ENCODE measurements at regions not wholly inside any gene's neighbourhood (a gene's known extent, or its start where the extent isn't known, plus 50 kb on each side); places are given as distances from the start of the nearest gene placed in this dataset.

DNA sequence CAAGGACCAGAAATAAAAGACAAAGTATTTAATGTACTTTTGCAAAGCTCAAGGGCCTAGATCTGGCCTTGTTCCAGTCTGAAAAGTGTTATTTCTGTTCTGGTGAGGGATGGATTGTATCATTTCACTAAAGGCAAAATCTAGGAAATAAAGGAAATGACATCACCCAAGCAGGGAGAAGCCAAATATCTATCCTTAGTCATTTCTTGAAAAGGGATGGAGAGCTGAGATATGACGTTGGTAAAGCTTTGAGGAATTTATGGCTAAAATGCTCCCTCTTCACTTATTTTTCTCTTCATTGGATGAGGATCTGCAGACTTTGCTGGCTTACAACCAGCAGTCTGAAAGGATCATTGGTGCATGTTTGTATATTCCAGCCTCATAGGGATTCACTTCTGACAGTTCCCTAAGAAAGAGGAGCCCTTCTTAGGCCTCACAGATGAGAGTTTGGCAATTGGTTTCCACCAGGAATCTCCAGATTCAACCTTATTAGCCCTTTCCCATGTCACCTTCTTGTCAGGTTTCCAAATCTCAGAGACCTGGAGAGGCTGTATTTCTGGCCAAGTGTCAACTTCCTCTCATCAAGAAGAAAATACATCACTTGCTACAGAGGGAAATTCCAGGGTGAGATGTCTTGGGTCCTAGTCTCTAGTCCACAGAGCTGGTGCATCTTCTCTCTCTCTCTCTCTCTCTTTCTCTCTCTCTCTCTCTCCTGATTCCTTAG is 93.7 kb upstream of the BOC start:
- no peaks in the 10 kb centered on the region for H3K27me3 ChIP-seq (ENCODE audit: control insufficient read depth, insufficient read depth, low read length)
- no peak overlapping the region for H3K9ac ChIP-seq (ENCODE audit: low read depth, low read length)
- H3K27ac ChIP-seq (ENCODE audit: low read depth, low read length): no peak overlapping the region
- no peak overlapping the region for H3K4me3 ChIP-seq (ENCODE audit: low read depth, low read length)
- no peaks in the 10 kb centered on the region for H3K9me3 ChIP-seq (ENCODE audit: control insufficient read depth, insufficient read depth, low read length)
- peaks cover 7% of the 10 kb centered on the region for H3K4me1 ChIP-seq (ENCODE audit: control insufficient read depth, insufficient read depth, low read length)
- no peaks in the 10 kb centered on the region for H3K36me3 ChIP-seq (ENCODE audit: control insufficient read depth, insufficient read depth, low read length)

- H3K27ac ChIP-seq (ENCODE audit: low read depth, low read length): no peak overlapping the region
- no peak overlapping the region for H3K9ac ChIP-seq (ENCODE audit: low read depth, low read length)
- H3K36me3 ChIP-seq (ENCODE audit: control insufficient read depth, insufficient read depth, low read length): no peaks in the 10 kb centered on the region
- H3K9me3 ChIP-seq (ENCODE audit: control insufficient read depth, insufficient read depth, low read length): no peaks in the 10 kb centered on the region
- H3K4me3 ChIP-seq (ENCODE audit: low read depth, low read length): no peak overlapping the region
- H3K27me3 ChIP-seq (ENCODE audit: control insufficient read depth, insufficient read depth, low read length): no peaks in the 10 kb centered on the region
- H3K4me1 ChIP-seq (ENCODE audit: control insufficient read depth, insufficient read depth, low read length): peaks cover 2% of the 10 kb centered on the region
These were observed 93.0 kb upstream of the BOC start for GRCh38 chr3:113118336-113118735.

GRCh38 chr3:113124256-113124830 is 87.0 kb upstream of the BOC start:
- H3K36me3 ChIP-seq (ENCODE audit: control insufficient read depth, insufficient read depth, low read length): no peaks in the 10 kb centered on the region
- no peak overlapping the region for H3K27ac ChIP-seq (ENCODE audit: low read depth, low read length)
- no peaks in the 10 kb centered on the region for H3K27me3 ChIP-seq (ENCODE audit: control insufficient read depth, insufficient read depth, low read length)
- H3K4me1 ChIP-seq (ENCODE audit: control insufficient read depth, insufficient read depth, low read length): no peaks in the 10 kb centered on the region
- no peak overlapping the region for H3K9ac ChIP-seq (ENCODE audit: low read depth, low read length)
- H3K9me3 ChIP-seq (ENCODE audit: control insufficient read depth, insufficient read depth, low read length): no peaks in the 10 kb centered on the region
- no peak overlapping the region for H3K4me3 ChIP-seq (ENCODE audit: low read depth, low read length)

DNA sequence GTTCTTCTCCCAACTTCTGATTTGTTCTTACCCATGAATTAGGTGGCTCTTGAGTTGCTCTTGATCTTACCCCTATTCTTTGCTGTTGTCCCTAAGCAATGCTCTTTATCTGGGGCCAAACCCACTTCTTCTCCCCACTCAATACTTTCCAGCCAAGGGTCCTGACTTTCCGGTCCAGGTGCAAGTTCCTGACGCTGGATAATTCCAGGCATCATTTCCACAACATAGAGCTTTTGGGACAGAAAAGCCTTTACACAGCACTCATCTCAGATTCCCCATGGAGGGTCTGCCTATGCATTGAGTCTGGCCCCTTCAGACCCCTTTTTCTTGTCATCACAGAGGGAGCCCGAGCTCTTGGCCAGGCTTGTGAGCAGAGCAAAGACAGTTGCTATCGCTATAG is 85.4 kb upstream of the BOC start:
- H3K9ac ChIP-seq (ENCODE audit: low read depth, low read length): no peak overlapping the region
- no peaks in the 10 kb centered on the region for H3K36me3 ChIP-seq (ENCODE audit: control insufficient read depth, insufficient read depth, low read length)
- no peaks in the 10 kb centered on the region for H3K27me3 ChIP-seq (ENCODE audit: control insufficient read depth, insufficient read depth, low read length)
- no peaks in the 10 kb centered on the region for H3K9me3 ChIP-seq (ENCODE audit: control insufficient read depth, insufficient read depth, low read length)
- no peak overlapping the region for H3K4me3 ChIP-seq (ENCODE audit: low read depth, low read length)
- no peaks in the 10 kb centered on the region for H3K4me1 ChIP-seq (ENCODE audit: control insufficient read depth, insufficient read depth, low read length)
- H3K27ac ChIP-seq (ENCODE audit: low read depth, low read length): no peak overlapping the region

DNA sequence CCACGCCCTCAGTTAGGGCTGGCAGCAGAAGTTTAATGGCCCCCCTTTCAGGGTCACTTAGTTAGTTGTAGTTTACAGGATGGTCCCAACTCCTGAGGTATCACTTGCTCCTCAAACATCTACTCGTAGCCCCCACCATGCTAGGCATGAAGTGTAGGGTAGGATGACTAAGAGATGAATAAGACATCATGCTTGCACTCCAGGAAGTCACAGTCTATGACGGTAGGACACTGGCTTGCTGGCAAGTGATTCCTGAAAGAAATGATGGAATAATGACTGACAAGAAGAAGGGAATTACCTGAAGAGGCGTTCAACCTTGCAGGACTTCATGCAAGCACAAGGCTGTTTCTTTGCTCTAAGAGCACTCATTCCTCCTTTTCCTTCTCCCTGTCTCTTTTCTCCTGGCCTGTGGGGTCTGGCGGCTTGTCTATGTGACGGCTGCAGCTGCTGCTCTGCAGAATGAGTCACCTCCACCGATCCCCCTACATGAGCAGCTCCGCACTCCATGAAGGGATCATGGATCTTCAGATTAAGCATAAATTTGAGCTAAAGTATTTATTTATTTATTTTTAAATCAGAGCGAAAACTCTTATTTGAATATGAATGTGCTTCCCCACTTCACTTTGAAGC is 82.9 kb upstream of the BOC start:
- no peaks in the 10 kb centered on the region for H3K9me3 ChIP-seq (ENCODE audit: control insufficient read depth, insufficient read depth, low read length)
- H3K4me3 ChIP-seq (ENCODE audit: low read depth, low read length): no peak overlapping the region

DNA sequence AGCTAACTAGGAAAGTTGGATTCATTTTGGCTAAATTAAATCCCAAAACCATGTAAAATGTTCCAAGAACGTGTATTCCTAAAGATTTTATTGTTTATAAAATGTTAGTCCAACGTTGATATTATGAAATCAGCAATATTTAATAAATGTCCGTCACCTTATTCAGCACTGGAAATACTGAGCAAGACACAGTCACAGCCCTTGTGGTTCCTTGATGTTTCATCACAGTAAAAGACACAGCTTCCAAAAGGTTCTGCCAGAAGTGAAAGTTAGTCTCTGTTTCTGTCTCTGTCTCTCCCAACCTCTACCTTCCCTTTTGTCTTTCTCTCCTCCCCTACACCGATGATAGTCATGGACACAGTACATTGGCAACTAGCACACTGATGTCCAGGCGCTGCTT is 82.2 kb upstream of the BOC start:
- Histone ChIP-seq H3K4me3 (ENCODE audit: low read depth, low read length) (no peak overlapping the region), H3K4me1 (ENCODE audit: control insufficient read depth, insufficient read depth, low read length) (no peaks in the 10 kb centered on the region), H3K27ac (ENCODE audit: low read depth, low read length) (no peak overlapping the region), H3K27me3 (ENCODE audit: control insufficient read depth, insufficient read depth, low read length) (no peaks in the 10 kb centered on the region), H3K9me3 (ENCODE audit: control insufficient read depth, insufficient read depth, low read length) (no peaks in the 10 kb centered on the region), H3K9ac (ENCODE audit: low read depth, low read length) (no peak overlapping the region), H3K36me3 (ENCODE audit: control insufficient read depth, insufficient read depth, low read length) (no peaks in the 10 kb centered on the region)

More for the DNA sequence above, 82.9 kb upstream of the BOC start:
- Histone ChIP-seq H3K9ac (ENCODE audit: low read depth, low read length) (no peak overlapping the region), H3K27me3 (ENCODE audit: control insufficient read depth, insufficient read depth, low read length) (no peaks in the 10 kb centered on the region), H3K4me1 (ENCODE audit: control insufficient read depth, insufficient read depth, low read length) (no peaks in the 10 kb centered on the region), H3K27ac (ENCODE audit: low read depth, low read length) (no peak overlapping the region), H3K36me3 (ENCODE audit: control insufficient read depth, insufficient read depth, low read length) (no peaks in the 10 kb centered on the region)

DNA sequence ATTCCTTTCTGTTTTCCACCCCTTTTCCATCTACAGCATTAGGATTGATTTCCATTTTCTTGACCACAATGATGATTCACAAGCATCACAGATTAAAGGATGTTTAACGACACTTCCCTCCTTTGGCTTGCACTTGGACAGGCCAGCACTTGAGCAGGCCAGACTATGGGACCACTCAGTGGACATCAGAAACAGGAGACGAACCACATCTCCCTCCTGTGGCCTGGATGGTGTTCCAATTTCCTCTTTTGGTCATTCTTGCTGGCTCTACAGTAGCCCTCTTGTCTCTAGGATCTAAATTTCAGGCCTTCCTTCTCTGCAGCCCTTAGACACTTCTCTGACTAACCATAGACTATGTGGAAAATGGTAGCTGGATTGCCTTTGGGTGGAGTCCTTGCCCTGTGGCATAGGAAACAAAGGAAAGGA is 78.8 kb upstream of the BOC start:
- H3K27ac ChIP-seq (ENCODE audit: low read depth, low read length): no peak overlapping the region
- H3K9ac ChIP-seq (ENCODE audit: low read depth, low read length): no peak overlapping the region
- H3K9me3 ChIP-seq (ENCODE audit: control insufficient read depth, insufficient read depth, low read length): no peaks in the 10 kb centered on the region
- no peaks in the 10 kb centered on the region for H3K27me3 ChIP-seq (ENCODE audit: control insufficient read depth, insufficient read depth, low read length)
- H3K36me3 ChIP-seq (ENCODE audit: control insufficient read depth, insufficient read depth, low read length): no peaks in the 10 kb centered on the region
- no peak overlapping the region for H3K4me3 ChIP-seq (ENCODE audit: low read depth, low read length)
- peaks cover 11% of the 10 kb centered on the region for H3K4me1 ChIP-seq (ENCODE audit: control insufficient read depth, insufficient read depth, low read length)

DNA sequence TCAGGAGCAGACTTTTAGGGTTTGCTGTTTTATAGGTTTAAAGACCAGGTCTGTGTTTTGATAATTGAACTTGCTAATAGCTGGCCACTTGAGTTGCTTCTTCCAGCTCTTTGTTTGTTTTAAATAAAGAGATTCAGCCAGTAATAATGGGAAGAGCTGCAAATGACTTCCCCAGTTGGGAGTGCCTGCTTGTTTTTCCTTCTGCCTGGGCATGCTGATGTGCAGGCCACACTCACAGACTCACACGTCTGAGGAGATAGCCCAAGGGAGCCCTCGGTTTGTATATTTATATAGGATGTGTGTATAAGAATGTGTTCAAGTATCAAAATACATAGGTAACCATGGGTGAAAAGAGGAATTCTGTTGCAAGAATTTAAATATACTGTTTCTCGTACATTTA is 78.2 kb upstream of the BOC start:
- no peak overlapping the region for H3K4me3 ChIP-seq (ENCODE audit: low read depth, low read length)
- no peak overlapping the region for H3K27ac ChIP-seq (ENCODE audit: low read depth, low read length)
- H3K9ac ChIP-seq (ENCODE audit: low read depth, low read length): no peak overlapping the region
- no peaks in the 10 kb centered on the region for H3K9me3 ChIP-seq (ENCODE audit: control insufficient read depth, insufficient read depth, low read length)
- H3K36me3 ChIP-seq (ENCODE audit: control insufficient read depth, insufficient read depth, low read length): no peaks in the 10 kb centered on the region
- H3K4me1 ChIP-seq (ENCODE audit: control insufficient read depth, insufficient read depth, low read length): peaks cover 11% of the 10 kb centered on the region
- no peaks in the 10 kb centered on the region for H3K27me3 ChIP-seq (ENCODE audit: control insufficient read depth, insufficient read depth, low read length)

GRCh38 chr3:113136071-113136470 is 75.3 kb upstream of the BOC start:
- no peak overlapping the region for H3K9ac ChIP-seq (ENCODE audit: low read depth, low read length)
- peaks cover 11% of the 10 kb centered on the region for H3K4me1 ChIP-seq (ENCODE audit: control insufficient read depth, insufficient read depth, low read length)
- no peak overlapping the region for H3K27ac ChIP-seq (ENCODE audit: low read depth, low read length)
- no peak overlapping the region for H3K4me3 ChIP-seq (ENCODE audit: low read depth, low read length)
- H3K27me3 ChIP-seq (ENCODE audit: control insufficient read depth, insufficient read depth, low read length): no peaks in the 10 kb centered on the region
- no peaks in the 10 kb centered on the region for H3K36me3 ChIP-seq (ENCODE audit: control insufficient read depth, insufficient read depth, low read length)
- no peaks in the 10 kb centered on the region for H3K9me3 ChIP-seq (ENCODE audit: control insufficient read depth, insufficient read depth, low read length)

DNA sequence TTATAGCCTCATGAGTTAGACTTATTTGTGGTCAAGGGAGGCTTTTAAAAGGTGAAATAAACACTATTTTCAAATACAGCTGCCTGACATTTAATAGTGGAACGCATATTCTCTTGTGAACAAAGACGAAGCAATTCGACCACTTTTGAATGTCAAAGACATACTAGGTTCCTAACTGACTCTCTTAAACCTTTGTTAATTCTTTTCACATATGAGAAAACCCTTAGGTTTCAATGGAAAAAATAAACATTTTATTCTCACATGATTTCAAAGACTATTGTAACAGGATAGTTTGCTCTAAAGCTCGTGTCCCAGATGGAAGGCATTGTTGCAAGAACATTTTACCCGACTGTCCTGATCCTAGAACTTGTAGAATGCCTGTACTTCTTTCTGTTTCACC is 74.8 kb upstream of the BOC start:
- Histone ChIP-seq H3K36me3 (ENCODE audit: control insufficient read depth, insufficient read depth, low read length) (no peaks in the 10 kb centered on the region), H3K9me3 (ENCODE audit: control insufficient read depth, insufficient read depth, low read length) (no peaks in the 10 kb centered on the region), H3K27me3 (ENCODE audit: control insufficient read depth, insufficient read depth, low read length) (no peaks in the 10 kb centered on the region), H3K9ac (ENCODE audit: low read depth, low read length) (no peak overlapping the region), H3K27ac (ENCODE audit: low read depth, low read length) (no peak overlapping the region), H3K4me3 (ENCODE audit: low read depth, low read length) (no peak overlapping the region), H3K4me1 (ENCODE audit: control insufficient read depth, insufficient read depth, low read length) (peaks cover 11% of the 10 kb centered on the region)
